Suprapubic skin (tissue), 4 donors: ENCODE measurements at regions not wholly inside any gene's neighbourhood (a gene's known extent, or its start where the extent isn't known, plus 50 kb on each side); places are given as distances from the start of the nearest gene placed in this dataset.

Source experiments
- DNase-seq, 2 donors: peaks; one replicate each; pipeline ENCODE4 v3.0.0-alpha.2; 2019; ENCODE audit warnings: low spot score in 2 of 2
- H3K27ac ChIP-seq: fragments of 200-600 bp; sonication (generic); one replicate; pipeline ENCODE4 v1.5.1; 2019
- H3K27me3 ChIP-seq: fragments of 200-600 bp; sonication (generic); one replicate; pipeline ENCODE4 v1.5.1; 2019
- H3K36me3 ChIP-seq: fragments of 200-600 bp; sonication (generic); one replicate; pipeline ENCODE4 v1.5.1; 2019
- H3K4me1 ChIP-seq: fragments of 200-600 bp; sonication (generic); one replicate; pipeline ENCODE4 v1.5.1; 2019
- H3K4me3 ChIP-seq: fragments of 200-600 bp; sonication (generic); one replicate; pipeline ENCODE4 v1.5.1; 2019; ENCODE audit warnings: mild to moderate bottlenecking
- H3K9me3 ChIP-seq: fragments of 200-600 bp; sonication (generic); one replicate; pipeline ENCODE4 v1.5.1; 2019
- EP300 ChIP-seq: sonication (generic); formaldehyde crosslinking; IDR thresholded peaks from one replicate; pipeline ENCODE4 v1.6.1; 2017; ENCODE audit warnings: antibody characterized with exemption
- POLR2A ChIP-seq, 2 donors: fragments of 450-650 bp; IDR thresholded peaks; one replicate each; pipeline ENCODE4 v1.6.1; 2017; ENCODE audit warnings: antibody characterized with exemption in 2 of 2, mild to moderate bottlenecking in 2 of 2, moderate library complexity in 2 of 2
- POLR2AphosphoS5 ChIP-seq, 3 donors: sonication (generic); formaldehyde crosslinking; IDR thresholded peaks; one replicate each; pipeline ENCODE4 v1.6.1; 2017; ENCODE audit warnings: antibody characterized with exemption in 3 of 3
- WGBS: methylation state at CpG from one replicate; pipeline ENCODE4 v1.1.5; 2018; 5-methylcytosine and 5-hydroxymethylcytosine counted together
- TF ChIP-seq, protein P1 (sequence below), 2 donors: fragments of 200-600 bp in 1 of 2; fragments of 450-650 bp in 1 of 2; sonication (generic) in 1 of 2; IDR thresholded peaks; one replicate each; pipeline ENCODE4 v1.5.1; 2016 to 2019; ENCODE audit warnings: antibody characterized with exemption in 2 of 2, mild to moderate bottlenecking in 1 of 2, moderate library complexity in 1 of 2

DNA sequence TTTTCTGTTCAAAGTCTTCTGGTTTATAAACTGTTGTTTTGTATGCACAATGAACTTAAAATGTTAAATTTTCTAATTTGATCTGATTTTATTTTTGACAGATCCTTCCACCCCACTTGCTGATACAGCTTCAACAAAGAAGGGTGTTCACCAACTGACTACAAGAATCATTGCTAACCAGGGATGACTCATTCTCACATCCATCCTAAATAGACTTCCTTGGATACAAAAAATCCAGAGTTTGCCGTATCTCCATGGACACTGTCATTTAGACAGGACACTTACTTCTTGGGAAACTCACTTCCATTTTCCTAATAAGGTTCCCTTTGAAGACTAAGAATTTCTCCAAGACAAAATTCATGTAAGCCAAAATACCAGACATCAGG, 111.6 kb upstream of the NWD2 start:
- no peak overlapping the region for H3K27ac ChIP-seq
- DNase-seq = no peak
- no peaks in the 10 kb centered on the region for H3K9me3 ChIP-seq
- H3K4me1 ChIP-seq = no peaks in the 10 kb centered on the region
- no peaks in the 10 kb centered on the region for H3K27me3 ChIP-seq
- WGBS = 73% methylated on average over 1 of the region's 1 CpG
- H3K36me3 ChIP-seq = no peaks in the 10 kb centered on the region
- TF ChIP-seq POLR2A (IDR thresholded peaks at IDR 0.05) (no peak), POLR2AphosphoS5 (IDR thresholded peaks at IDR 0.05) (no peak), EP300 (no peak)
- TF ChIP-seq, protein P1, sequence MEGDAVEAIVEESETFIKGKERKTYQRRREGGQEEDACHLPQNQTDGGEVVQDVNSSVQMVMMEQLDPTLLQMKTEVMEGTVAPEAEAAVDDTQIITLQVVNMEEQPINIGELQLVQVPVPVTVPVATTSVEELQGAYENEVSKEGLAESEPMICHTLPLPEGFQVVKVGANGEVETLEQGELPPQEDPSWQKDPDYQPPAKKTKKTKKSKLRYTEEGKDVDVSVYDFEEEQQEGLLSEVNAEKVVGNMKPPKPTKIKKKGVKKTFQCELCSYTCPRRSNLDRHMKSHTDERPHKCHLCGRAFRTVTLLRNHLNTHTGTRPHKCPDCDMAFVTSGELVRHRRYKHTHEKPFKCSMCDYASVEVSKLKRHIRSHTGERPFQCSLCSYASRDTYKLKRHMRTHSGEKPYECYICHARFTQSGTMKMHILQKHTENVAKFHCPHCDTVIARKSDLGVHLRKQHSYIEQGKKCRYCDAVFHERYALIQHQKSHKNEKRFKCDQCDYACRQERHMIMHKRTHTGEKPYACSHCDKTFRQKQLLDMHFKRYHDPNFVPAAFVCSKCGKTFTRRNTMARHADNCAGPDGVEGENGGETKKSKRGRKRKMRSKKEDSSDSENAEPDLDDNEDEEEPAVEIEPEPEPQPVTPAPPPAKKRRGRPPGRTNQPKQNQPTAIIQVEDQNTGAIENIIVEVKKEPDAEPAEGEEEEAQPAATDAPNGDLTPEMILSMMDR (IDR thresholded peaks at IDR 0.05) = no peak
- no peak overlapping the region for H3K4me3 ChIP-seq

DNA sequence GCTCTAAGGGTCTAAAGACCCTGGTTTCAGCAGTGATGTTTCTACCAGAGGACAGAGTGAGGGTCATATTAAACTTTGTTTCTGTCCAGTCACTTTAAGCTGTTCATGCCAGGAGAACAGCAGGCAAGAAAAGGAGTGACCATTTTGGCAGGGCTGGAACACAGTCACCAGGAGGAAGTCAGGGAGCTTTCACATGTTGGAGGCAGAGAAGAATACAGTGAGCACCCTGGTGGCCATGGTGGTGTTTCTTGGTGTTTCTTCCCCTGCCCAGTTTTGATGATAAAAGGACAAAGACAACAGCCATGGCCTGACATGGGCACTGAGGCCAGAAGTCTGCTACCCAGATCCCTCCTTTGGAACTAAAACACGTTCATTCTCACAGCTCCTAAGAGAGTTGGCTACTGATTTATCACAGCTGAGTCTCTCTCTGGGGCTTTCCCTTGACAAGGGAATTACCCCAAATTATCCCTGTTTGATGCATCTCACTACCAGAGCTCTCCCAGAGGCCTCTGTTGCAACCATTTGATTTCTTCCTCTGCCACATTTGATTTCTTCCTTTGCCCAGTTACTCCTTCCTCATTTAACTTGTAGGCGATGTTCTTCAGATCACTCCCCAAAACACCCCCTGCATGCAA, 106.4 kb upstream of the NWD2 start:
- Histone ChIP-seq H3K9me3 (no peaks in the 10 kb centered on the region), H3K27ac (no peak overlapping the region), H3K36me3 (no peaks in the 10 kb centered on the region), H3K27me3 (no peaks in the 10 kb centered on the region), H3K4me3 (no peak overlapping the region), H3K4me1 (no peaks in the 10 kb centered on the region)
- no peak for TF ChIP-seq EP300
- no peak for TF ChIP-seq POLR2AphosphoS5 (IDR thresholded peaks at IDR 0.05)
- TF ChIP-seq POLR2A (IDR thresholded peaks at IDR 0.05) = no peak
- TF ChIP-seq, protein P1 (IDR thresholded peaks at IDR 0.05) = no peak
- WGBS = 60% methylated on average over 2 of the region's 2 CpGs
- DNase-seq = no peak

DNA sequence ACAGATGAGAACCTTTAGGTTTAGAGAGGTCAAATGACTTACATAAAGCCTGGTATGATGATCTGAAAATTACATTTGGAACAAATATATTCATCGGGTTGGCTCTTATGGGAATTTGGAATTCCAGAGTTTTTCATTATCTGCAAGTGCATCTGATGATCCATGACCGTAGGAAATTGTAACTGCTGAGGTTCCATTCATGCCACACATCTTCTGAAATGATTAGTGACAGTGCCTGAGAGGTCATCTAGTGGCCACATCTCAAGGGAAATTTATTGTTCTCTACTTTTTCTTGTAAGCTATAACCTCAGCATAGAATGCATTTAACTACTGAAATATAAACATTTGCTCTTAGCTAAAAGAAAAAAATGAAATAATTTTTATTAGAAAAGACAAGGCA, 105.8 kb upstream of the NWD2 start:
- H3K4me3 ChIP-seq = no peak overlapping the region
- H3K36me3 ChIP-seq = no peaks in the 10 kb centered on the region
- H3K27me3 ChIP-seq = no peaks in the 10 kb centered on the region
- no peak overlapping the region for H3K27ac ChIP-seq
- no peaks in the 10 kb centered on the region for H3K9me3 ChIP-seq
- no peak for TF ChIP-seq EP300
- TF ChIP-seq, protein P1 (IDR thresholded peaks at IDR 0.05) = no peak
- TF ChIP-seq POLR2AphosphoS5 (IDR thresholded peaks at IDR 0.05) = no peak
- TF ChIP-seq POLR2A (IDR thresholded peaks at IDR 0.05) = no peak
- 27% methylated on average over 2 of the region's 2 CpGs for WGBS
- no peak for DNase-seq
- H3K4me1 ChIP-seq = no peaks in the 10 kb centered on the region

DNA sequence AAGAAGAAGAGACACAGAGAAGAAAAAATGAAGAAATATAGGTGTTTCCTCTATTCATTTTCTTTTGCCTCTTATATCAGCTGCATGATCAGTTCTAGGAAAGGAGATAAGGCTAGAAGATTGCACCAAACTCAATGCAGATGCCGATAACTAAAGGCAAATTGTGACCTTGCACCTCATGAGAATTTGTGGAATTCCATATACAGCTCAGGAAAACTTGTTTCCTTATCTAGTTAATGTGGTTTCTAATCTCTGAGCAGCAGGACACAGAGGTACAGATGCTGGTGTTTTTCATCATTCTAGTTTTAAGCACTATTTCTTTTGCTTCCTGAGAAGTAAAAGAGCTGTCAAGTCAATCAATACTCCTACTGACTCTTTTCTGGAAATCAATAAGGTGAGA, 104.6 kb upstream of the NWD2 start:
- H3K4me1 ChIP-seq = no peaks in the 10 kb centered on the region
- no peaks in the 10 kb centered on the region for H3K27me3 ChIP-seq
- TF ChIP-seq POLR2A (IDR thresholded peaks at IDR 0.05) (no peak), POLR2AphosphoS5 (IDR thresholded peaks at IDR 0.05) (no peak), EP300 (no peak)
- TF ChIP-seq, protein P1 (IDR thresholded peaks at IDR 0.05) = no peak
- DNase-seq = no peak
- no peak overlapping the region for H3K4me3 ChIP-seq
- no peaks in the 10 kb centered on the region for H3K9me3 ChIP-seq
- no peaks in the 10 kb centered on the region for H3K36me3 ChIP-seq
- no peak overlapping the region for H3K27ac ChIP-seq
- WGBS = 36% methylated on average over 1 of the region's 1 CpG

DNA sequence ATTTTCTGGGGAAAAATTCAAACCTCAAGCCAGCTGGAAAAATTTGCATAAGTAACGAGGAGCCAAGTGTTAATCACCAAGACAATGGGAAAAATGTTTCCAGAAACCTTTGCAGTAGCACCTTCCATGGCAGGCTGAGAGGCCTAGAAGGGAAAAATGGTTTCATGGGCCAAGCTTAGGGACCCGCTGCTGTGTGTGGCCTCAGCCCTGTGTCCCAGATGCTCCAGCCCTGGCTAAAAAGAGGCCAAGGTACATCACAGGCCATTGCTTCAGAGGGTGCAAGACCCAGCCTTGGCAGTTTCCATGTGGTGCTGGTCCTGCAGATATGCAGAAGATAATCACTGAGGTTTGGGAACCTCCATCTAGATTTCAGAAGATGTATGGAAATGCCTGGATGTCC, 98.3 kb upstream of the NWD2 start:
- H3K4me1 ChIP-seq = no peaks in the 10 kb centered on the region
- no peaks in the 10 kb centered on the region for H3K36me3 ChIP-seq
- H3K4me3 ChIP-seq = no peak overlapping the region
- H3K27ac ChIP-seq = no peak overlapping the region
- WGBS = 80% methylated on average over 2 of the region's 2 CpGs
- no peaks in the 10 kb centered on the region for H3K9me3 ChIP-seq
- no peak for TF ChIP-seq POLR2A (IDR thresholded peaks at IDR 0.05)
- TF ChIP-seq POLR2AphosphoS5 (IDR thresholded peaks at IDR 0.05) = no peak
- no peak for TF ChIP-seq EP300
- TF ChIP-seq, protein P1 (IDR thresholded peaks at IDR 0.05) = no peak
- H3K27me3 ChIP-seq = no peaks in the 10 kb centered on the region
- no peak for DNase-seq
